ENCODE measurements at regions not wholly inside any gene's neighbourhood (a gene's known extent, or its start where the extent isn't known, plus 50 kb on each side); places are given as distances from the start of the nearest gene placed in this dataset.

- TF ChIP-seq GATA2 (IDR thresholded peaks at IDR 0.05; ENCODE audit: low read depth, low read length) (no peak), GATA3 (IDR thresholded peaks at IDR 0.05; ENCODE audit: low read depth, low read length) (no peak)
Observed at GRCh38 chr7:84624527-84624926, 429.9 kb upstream of the SEMA3A start.

Data from SH-SY5Y (cell line).